PC-3 (cell line): ENCODE measurements at regions not wholly inside any gene's neighbourhood (a gene's known extent, or its start where the extent isn't known, plus 50 kb on each side); places are given as distances from the start of the nearest gene placed in this dataset.

Experiments
- ATAC-seq: fragments of 200-7000 bp; cut with Tn5 transposase; 2 replicates; pipeline ENCODE4 v1.9.1; 2020; ENCODE audit warnings: mild to moderate bottlenecking, moderate library complexity
- BruUV-seq: library from RNA; stranded (reverse); fragments of 400-500 nt; replicated peaks from 2 replicates; lab custom pipeline; 2021; lab: Mats Ljungman, UMichigan
- CTCF ChIA-PET: fragments of 300-600 bp; sonication (Branson Sonifier 250); formaldehyde crosslinking; loops from one replicate; lab custom pipeline; 2022; ENCODE audit warnings: antibody characterized with exemption; lab: Charles Lee
- POLR2A ChIA-PET: fragments of 300-600 bp; sonication (Branson Sonifier 250); formaldehyde crosslinking; loops from one replicate; lab custom pipeline; 2022; ENCODE audit warnings: antibody characterized with exemption; ENCODE audit not compliant: unreplicated experiment; lab: Charles Lee
- DNase-seq: peaks from one replicate; pipeline ENCODE4 v3.0.0-alpha.2; 2015
- H2AFZ ChIP-seq: fragments of 300-600 bp; sonication (generic); 2 replicates; pipeline ENCODE4 v1.6.0; 2016; ENCODE audit warnings: antibody characterized with exemption, low read length
- H3F3A ChIP-seq: fragments of 300-600 bp; sonication (generic); one replicate; pipeline ENCODE4 v1.6.0; 2017; ENCODE audit warnings: antibody characterized with exemption, low read length, control low read depth, mild to moderate bottlenecking; ENCODE audit not compliant: unreplicated experiment
- H3K27ac ChIP-seq: fragments of 300-600 bp; sonication (generic); 2 replicates; pipeline ENCODE4 v1.5.1; 2016; ENCODE audit warnings: mild to moderate bottlenecking, low read length
- H3K27me3 ChIP-seq: fragments of 300-600 bp; sonication (generic); 2 replicates; pipeline ENCODE4 v1.6.1; 2016; ENCODE audit warnings: low read length, mixed read lengths
- H3K36me3 ChIP-seq: fragments of 300-600 bp; sonication (generic); 2 replicates; pipeline ENCODE4 v1.6.1; 2016; ENCODE audit warnings: low read depth, mixed run types, low read length, mixed read lengths
- H3K4me1 ChIP-seq: fragments of 300-600 bp; sonication (generic); 2 replicates; pipeline ENCODE4 v1.5.1; 2016; ENCODE audit warnings: low read length; ENCODE audit not compliant: insufficient read depth
- H3K4me2 ChIP-seq: fragments of 300-600 bp; sonication (generic); 2 replicates; pipeline ENCODE4 v1.6.0; 2016; ENCODE audit warnings: low read length
- H3K4me3 ChIP-seq: fragments of 300-600 bp; sonication (generic); 2 replicates; pipeline ENCODE4 v1.5.1; 2016; ENCODE audit warnings: mild to moderate bottlenecking, low read length, mixed read lengths
- H3K79me2 ChIP-seq: fragments of 300-600 bp; sonication (generic); 2 replicates; pipeline ENCODE4 v1.6.1; 2017; ENCODE audit warnings: low read length, mixed read lengths
- H3K9ac ChIP-seq: fragments of 300-600 bp; sonication (generic); 2 replicates; pipeline ENCODE4 v1.6.0; 2016; ENCODE audit warnings: mild to moderate bottlenecking, low read length
- H3K9me2 ChIP-seq: fragments of 300-600 bp; sonication (generic); replicated peaks from 2 replicates; pipeline ENCODE4 v1.6.1; 2016; ENCODE audit warnings: mixed run types, low read length, mixed read lengths
- H3K9me3 ChIP-seq: fragments of 300-600 bp; sonication (generic); 2 replicates; pipeline ENCODE4 v1.6.1; 2016; ENCODE audit warnings: low read length, mixed read lengths
- H4K20me1 ChIP-seq: fragments of 300-600 bp; sonication (generic); 2 replicates; pipeline ENCODE4 v1.6.1; 2016; ENCODE audit warnings: low read length, mixed read lengths
- EZH2 ChIP-seq: fragments of 300-600 bp; sonication (generic); IDR thresholded peaks from one replicate; pipeline ENCODE4 v1.6.1; 2017; ENCODE audit warnings: antibody characterized with exemption, mild to moderate bottlenecking, low read length; ENCODE audit not compliant: unreplicated experiment
- EZH2phosphoT487 ChIP-seq: fragments of 300-600 bp; sonication (generic); IDR thresholded peaks from 2 replicates; pipeline ENCODE4 v1.6.1; 2018; ENCODE audit warnings: mild to moderate bottlenecking, antibody characterized with exemption, low read length, borderline replicate concordance
- intact Hi-C: fragments of 100-400 bp; cut with micrococcal nuclease; formaldehyde crosslinking; loops from 2 replicates; pipeline ENCODE4 v1.9.0; 2023
- TF ChIP-seq, protein P1 (sequence below): fragments of 300-600 bp; sonication (generic); conservative IDR thresholded peaks from 2 replicates; pipeline ENCODE4 v1.5.1; 2017; ENCODE audit warnings: antibody characterized with exemption, low read depth, mild to moderate bottlenecking, low read length

DNA sequence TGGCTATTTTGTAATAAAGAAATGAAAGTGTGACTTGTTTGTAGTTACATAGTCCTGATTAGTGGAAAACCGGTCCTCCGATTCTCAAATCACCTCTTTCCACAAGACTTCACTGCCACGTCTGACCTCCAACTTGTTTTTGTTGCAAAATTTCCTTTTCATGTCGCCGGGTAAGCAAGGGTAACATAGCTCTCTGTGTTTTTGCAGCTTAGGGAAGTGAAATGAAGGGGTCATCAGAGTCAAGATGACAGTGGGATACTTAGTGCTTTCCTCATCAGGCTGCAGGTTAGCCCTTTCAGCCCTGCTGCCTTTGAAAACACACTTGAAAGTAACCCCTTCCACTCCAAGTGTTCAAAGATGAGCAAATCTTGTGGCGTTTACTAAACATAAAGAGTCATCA is 217.9 kb downstream of the USP25 start:
- intact Hi-C loops, result no loop called here
- H3K4me3 ChIP-seq, result no peak overlapping the region
- H3K27ac ChIP-seq, result no peak overlapping the region
- TF ChIP-seq EZH2phosphoT487, result no peak
- H3K27me3 ChIP-seq, result peaks cover 15% of the 10 kb centered on the region
- BruUV-seq, result no TSS peak
- H3F3A ChIP-seq, result no peaks in the 10 kb centered on the region
- no peaks in the 10 kb centered on the region for H3K9me2 ChIP-seq
- H4K20me1 ChIP-seq, result no peaks in the 10 kb centered on the region
- H3K9ac ChIP-seq, result no peak overlapping the region
- ATAC-seq (no peak), DNase-seq (no peak)
- no peaks in the 10 kb centered on the region for H3K79me2 ChIP-seq
- no peak overlapping the region for H3K4me2 ChIP-seq
- ChIA-PET CTCF (no interaction called here), POLR2A (no interaction called here)
- no peaks in the 10 kb centered on the region for H3K36me3 ChIP-seq
- H3K4me1 ChIP-seq, result peaks cover 11% of the 10 kb centered on the region
- 0 out of 2 replicates have a peak, but pooled peaks cover 5% of the 10 kb centered on the region for H3K9me3 ChIP-seq
- H2AFZ ChIP-seq, result no peak overlapping the region

DNA sequence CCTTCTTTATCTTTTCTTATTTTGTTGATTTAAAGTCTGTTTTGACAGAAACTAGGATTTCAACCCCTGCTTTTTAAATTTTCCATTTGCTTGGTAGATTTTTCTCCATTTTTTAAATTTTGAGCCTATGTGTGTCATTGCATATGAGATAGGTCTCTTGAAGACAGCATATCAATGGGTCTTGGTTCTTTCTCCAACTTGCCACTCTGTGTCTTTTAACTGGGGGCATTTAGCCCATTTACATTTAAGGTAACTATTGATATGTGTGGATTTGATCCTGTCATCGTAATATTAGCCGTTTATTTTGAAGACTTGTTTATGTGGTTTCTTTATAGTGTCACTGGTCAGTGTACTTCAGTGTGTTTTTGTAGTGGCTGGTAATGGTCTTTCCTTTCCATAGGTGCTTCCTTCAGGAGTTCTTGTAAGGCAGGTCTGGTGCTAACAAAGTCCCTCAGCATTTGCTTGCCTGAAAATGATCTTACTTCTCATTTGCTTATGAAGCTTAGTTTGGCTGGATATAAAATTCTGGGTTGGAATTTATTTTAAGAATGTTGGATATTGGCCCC is 223.9 kb downstream of the USP25 start:
- Histone ChIP-seq H3K4me1 (no peaks in the 10 kb centered on the region), H3K27ac (no peak overlapping the region), H3K9me3 (peaks cover 19% of the 10 kb centered on the region; the same call in 1 of the 2 replicates), H3F3A (no peaks in the 10 kb centered on the region), H3K4me3 (no peak overlapping the region), H3K4me2 (no peak overlapping the region), H3K9ac (no peak overlapping the region), H3K9me2 (no peaks in the 10 kb centered on the region), H4K20me1 (no peaks in the 10 kb centered on the region), H2AFZ (no peak overlapping the region), H3K79me2 (no peaks in the 10 kb centered on the region), H3K36me3 (no peaks in the 10 kb centered on the region; the same call in 1 of the 2 replicates), H3K27me3 (no peaks in the 10 kb centered on the region)
- TF ChIP-seq EZH2phosphoT487 (no peak), EZH2 (no peak)
- TF ChIP-seq, protein P1, sequence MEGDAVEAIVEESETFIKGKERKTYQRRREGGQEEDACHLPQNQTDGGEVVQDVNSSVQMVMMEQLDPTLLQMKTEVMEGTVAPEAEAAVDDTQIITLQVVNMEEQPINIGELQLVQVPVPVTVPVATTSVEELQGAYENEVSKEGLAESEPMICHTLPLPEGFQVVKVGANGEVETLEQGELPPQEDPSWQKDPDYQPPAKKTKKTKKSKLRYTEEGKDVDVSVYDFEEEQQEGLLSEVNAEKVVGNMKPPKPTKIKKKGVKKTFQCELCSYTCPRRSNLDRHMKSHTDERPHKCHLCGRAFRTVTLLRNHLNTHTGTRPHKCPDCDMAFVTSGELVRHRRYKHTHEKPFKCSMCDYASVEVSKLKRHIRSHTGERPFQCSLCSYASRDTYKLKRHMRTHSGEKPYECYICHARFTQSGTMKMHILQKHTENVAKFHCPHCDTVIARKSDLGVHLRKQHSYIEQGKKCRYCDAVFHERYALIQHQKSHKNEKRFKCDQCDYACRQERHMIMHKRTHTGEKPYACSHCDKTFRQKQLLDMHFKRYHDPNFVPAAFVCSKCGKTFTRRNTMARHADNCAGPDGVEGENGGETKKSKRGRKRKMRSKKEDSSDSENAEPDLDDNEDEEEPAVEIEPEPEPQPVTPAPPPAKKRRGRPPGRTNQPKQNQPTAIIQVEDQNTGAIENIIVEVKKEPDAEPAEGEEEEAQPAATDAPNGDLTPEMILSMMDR, result no peak
- no peak for DNase-seq
- no peak for ATAC-seq
- BruUV-seq, result no TSS peak
- ChIA-PET POLR2A (no interaction called here), CTCF (no interaction called here)
- intact Hi-C loops, result no loop called here

DNA sequence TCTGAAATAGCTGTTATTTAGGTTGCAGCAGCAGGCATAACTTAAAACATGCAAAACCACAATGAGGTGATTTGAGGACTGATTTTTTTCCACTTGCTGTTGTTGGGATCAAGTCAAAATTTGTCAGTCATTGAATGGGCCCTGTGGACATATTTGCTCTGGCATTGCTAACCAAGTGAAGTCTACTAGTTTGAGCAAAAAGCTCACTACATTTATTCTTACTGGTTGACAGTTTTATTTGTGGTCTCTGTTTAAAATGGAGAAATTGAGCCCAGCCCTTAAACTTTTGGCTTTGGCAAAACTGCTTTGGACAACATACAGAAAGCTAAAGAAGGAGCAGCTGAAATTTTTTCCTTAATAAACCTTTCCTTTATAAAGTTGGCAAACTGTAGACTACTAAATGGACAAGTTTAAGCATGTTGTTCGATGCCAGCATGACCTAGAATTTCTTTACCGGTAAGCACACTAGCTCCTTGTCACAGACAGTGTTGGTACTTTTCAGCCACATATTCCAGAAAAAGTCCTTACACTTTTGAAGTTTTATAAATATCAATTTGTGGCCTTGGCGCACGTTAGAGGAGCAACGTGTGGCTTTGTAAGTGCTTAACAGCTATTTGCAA is 234.6 kb downstream of the USP25 start:
- POLR2A ChIA-PET, result no interaction called here
- Histone ChIP-seq H3K36me3 (no peaks in the 10 kb centered on the region), H3K27me3 (0 out of 2 replicates have a peak, but pooled peaks cover 4% of the 10 kb centered on the region), H3K9me3 (no peaks in the 10 kb centered on the region), H3K4me3 (no peak overlapping the region), H3K9ac (no peak overlapping the region), H3K4me2 (no peak overlapping the region), H3F3A (no peaks in the 10 kb centered on the region), H3K9me2 (no peaks in the 10 kb centered on the region), H3K79me2 (no peaks in the 10 kb centered on the region), H3K27ac (no peak overlapping the region), H4K20me1 (no peaks in the 10 kb centered on the region), H2AFZ (no peak overlapping the region), H3K4me1 (no peaks in the 10 kb centered on the region)
- BruUV-seq, result no TSS peak
- no peak for ATAC-seq
- intact Hi-C loops, result no loop called here
- CTCF ChIA-PET, result no interaction called here
- DNase-seq, result no peak
- TF ChIP-seq EZH2, result no peak
- TF ChIP-seq EZH2phosphoT487, result no peak
- TF ChIP-seq, protein P1, result no peak
